IPS DF 4.7 (cell line): ENCODE measurements at regions not wholly inside any gene's neighbourhood (a gene's known extent, or its start where the extent isn't known, plus 50 kb on each side); places are given as distances from the start of the nearest gene placed in this dataset.

Experiments
- DNase-seq: peaks from one replicate; pipeline ENCODE4 v3.0.0-alpha.2; 2013; ENCODE audit warnings: low spot score; ENCODE audit errors: extremely low read depth

GRCh38 chr12:58775396-58775795 lies 144.9 kb downstream of the LRIG3 start:
- no peak for DNase-seq

- DNase-seq: no peak
Measured at GRCh38 chr12:58776144-58776543, 144.2 kb downstream of the LRIG3 start.

- DNase-seq: no peak
Measured at GRCh38 chr12:58777815-58778214, 142.5 kb downstream of the LRIG3 start.

- DNase-seq: no peak
Measured at GRCh38 chr12:58781609-58782008, 138.7 kb downstream of the LRIG3 start.

DNA sequence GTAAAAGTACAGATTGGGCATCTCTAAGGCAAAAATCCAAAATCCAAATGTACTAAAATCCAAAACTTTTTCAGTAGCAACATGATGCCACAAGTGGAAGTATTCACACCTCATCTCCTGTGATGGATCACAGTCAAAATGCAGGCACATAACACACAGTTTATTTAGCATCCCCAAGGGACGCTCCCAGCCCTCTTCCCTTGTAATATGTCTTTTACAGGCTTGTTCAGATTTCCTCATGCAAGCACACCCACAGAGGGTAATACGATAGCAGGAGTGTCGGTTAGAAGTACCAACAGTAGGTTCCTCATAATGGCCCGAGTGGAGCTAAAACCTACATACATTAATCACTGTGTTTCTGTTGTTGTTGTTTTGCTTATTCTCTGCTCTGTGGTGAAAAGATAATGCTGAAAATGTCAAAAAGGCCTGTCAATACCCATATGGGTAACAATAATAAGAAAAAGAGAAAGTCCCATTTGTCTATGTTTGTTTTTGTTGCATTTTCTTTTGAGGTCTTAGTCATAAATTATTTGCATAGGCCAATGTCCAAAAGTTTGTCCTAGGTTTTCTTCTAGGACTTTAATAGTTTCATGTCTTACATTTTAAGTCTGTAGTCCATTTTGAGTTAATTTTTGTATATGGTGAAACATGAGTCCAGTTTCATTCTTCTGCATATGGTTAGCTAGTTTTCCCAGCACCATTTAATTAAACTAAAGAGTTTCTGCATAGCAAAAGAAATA lies 133.1 kb downstream of the LRIG3 start:
- no peak for DNase-seq

DNA sequence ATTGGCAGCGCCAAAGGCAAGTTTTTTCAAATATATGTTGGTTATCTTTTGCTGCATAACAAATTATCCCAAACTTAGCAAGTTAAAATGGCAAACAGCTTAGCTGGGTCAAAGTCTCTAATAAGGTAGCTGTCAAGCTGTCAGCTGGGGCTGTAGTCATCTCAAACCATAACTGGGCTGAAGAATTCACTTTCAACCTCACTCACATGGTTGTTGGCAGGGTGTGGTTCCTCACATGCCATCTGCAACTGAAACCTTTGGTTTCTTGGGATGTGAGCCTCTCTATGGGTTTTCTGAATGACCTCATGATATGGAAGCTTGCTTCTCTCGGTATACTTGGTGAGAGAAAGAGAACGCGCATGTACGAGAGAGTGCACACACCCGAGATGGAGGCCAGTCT lies 125.4 kb downstream of the LRIG3 start:
- no peak for DNase-seq

GRCh38 chr12:58795825-58796224 lies 124.5 kb downstream of the LRIG3 start:
- no peak for DNase-seq

- DNase-seq: no peak
Measured at GRCh38 chr12:58801986-58802385, 118.3 kb downstream of the LRIG3 start.

GRCh38 chr12:58803908-58804307 lies 116.4 kb downstream of the LRIG3 start:
- DNase-seq: no peak

- no peak for DNase-seq
Measured at GRCh38 chr12:58804749-58805148, 115.6 kb downstream of the LRIG3 start.

DNA sequence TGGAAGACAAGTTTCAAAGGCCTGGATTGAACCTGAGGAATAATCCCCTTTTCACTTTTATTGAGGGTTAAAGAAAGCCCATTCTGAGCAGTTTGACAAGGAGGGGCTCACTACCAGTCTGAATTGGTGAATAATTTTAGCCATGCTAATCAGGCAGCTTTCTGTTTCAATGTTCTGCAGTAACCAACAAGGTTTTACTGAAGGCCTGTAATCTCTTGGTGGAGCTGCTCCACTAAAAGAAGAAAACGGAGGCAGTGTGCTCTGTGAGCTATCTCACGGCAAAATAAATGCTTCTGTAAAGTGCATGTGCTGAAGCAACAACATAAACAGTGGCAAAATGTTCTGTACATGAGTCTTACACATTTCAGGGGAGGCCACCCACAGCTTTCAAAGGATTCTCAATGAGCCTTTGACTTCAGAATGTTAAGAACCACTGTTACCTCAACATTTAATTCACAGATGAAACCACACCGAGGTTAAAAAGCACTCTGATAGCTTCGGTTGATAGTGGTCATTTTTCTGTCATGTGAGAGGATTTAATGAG lies 111.2 kb downstream of the LRIG3 start:
- no peak for DNase-seq

DNA sequence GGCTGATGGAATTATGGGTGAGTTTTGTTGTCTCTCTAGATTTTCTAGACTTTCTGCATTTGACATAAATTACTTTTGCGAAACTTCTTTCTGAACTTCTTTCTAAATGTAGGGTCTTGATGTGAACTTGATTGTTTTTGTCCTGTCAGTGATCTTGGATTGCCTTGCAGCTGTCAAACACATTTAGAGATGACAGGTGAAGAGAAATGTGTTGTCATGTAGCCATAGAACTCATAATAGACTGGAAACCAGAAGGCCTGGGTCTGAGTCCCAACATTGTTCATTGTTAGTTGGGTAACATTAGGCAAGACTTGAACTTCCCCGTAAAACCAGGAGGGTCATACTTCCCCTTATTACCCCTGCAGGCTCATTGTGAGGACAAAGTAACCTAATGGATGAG lies 109.0 kb downstream of the LRIG3 start:
- no peak for DNase-seq

GRCh38 chr12:58812214-58812613 lies 108.1 kb downstream of the LRIG3 start:
- no peak for DNase-seq

DNA sequence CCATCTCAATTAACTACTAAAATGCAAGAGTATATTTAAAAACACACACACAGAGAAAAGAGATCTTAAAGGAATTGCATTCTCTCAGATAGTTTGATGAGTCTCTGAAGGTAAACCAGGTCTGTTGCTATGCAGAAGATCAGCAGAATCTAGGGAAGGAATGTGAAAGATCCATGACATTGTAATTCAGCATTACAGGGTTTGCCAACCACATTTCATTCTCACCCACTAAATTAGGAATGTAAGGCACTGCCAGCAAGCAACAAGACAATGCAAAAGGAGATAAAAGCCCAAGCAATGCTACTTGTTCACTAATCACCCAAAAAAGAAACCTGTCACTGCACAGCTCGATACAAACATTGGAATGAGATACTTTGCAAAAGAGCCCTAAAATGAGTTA lies 106.3 kb downstream of the LRIG3 start:
- no peak for DNase-seq

GRCh38 chr12:58815235-58815634 lies 105.1 kb downstream of the LRIG3 start:
- no peak for DNase-seq

GRCh38 chr12:58818546-58818945 lies 101.8 kb downstream of the LRIG3 start:
- no peak for DNase-seq

GRCh38 chr12:58819345-58819744 lies 101.0 kb downstream of the LRIG3 start:
- DNase-seq: no peak

DNA sequence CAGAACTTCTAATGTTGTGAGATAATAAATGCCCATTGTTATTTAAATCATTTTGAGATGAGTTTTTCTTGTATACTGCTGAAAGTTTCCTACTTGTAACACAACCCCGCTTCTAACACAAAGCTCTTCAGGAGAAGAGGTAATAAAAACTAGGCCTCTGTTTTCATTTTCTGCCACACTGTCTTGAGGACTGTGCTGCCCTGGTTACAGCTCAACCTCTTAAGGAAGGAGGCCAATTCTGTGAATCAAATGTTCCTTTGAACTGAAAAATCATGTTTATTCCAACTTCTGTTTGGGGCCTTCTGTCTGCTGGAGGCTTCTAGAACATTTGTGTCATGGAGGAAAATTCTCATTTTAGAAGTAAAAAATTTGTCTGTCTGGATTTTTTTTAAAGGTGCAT lies 100.3 kb downstream of the LRIG3 start:
- no peak for DNase-seq
